HEK293 (cell line): ENCODE measurements at regions not wholly inside any gene's neighbourhood (a gene's known extent, or its start where the extent isn't known, plus 50 kb on each side); places are given as distances from the start of the nearest gene placed in this dataset.

ENCODE experiments used
- PBX3 ChIP-seq: sonication (generic); formaldehyde crosslinking; IDR thresholded peaks from 2 replicates; pipeline ENCODE4 v1.8.1; 2022; ENCODE audit warnings: mild to moderate bottlenecking, moderate library complexity, missing genetic modification reagents
- ZNF19 ChIP-seq: fragments of 450-650 bp; formaldehyde crosslinking; IDR thresholded peaks from 2 replicates; pipeline ENCODE4; 2016; ENCODE audit warnings: missing biosample characterization, missing genetic modification characterization, low read depth
- TF ChIP-seq, protein P1 (sequence below): fragments of 450-650 bp; formaldehyde crosslinking; IDR thresholded peaks from 2 replicates; pipeline ENCODE4 v1.5.1; 2016; ENCODE audit warnings: missing biosample characterization, missing genetic modification characterization

DNA sequence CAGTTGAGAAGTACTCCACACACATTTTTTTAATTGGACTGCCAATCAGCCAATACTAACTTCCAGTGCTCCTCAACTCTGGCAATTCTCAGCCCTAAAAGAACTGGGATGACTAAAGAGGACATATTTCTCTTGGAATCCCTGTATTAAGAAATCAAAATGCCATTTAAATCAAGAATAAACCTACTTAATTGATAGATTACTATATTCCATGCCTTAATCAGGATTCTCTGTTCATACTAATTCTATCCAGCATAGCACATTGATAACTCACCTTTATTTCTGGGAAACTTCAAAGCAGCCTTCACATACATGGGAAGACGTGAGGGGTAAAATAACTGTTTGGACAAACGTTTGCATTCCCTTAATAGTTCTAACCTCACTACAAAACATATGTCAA, 93.0 kb upstream of the DKK2 start:
- TF ChIP-seq, protein P1, sequence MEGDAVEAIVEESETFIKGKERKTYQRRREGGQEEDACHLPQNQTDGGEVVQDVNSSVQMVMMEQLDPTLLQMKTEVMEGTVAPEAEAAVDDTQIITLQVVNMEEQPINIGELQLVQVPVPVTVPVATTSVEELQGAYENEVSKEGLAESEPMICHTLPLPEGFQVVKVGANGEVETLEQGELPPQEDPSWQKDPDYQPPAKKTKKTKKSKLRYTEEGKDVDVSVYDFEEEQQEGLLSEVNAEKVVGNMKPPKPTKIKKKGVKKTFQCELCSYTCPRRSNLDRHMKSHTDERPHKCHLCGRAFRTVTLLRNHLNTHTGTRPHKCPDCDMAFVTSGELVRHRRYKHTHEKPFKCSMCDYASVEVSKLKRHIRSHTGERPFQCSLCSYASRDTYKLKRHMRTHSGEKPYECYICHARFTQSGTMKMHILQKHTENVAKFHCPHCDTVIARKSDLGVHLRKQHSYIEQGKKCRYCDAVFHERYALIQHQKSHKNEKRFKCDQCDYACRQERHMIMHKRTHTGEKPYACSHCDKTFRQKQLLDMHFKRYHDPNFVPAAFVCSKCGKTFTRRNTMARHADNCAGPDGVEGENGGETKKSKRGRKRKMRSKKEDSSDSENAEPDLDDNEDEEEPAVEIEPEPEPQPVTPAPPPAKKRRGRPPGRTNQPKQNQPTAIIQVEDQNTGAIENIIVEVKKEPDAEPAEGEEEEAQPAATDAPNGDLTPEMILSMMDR = no peak
- no peak for TF ChIP-seq PBX3
- no peak for TF ChIP-seq ZNF19 (tag by site-specific recombination)
